A549 (cell line): ENCODE measurements at regions not wholly inside any gene's neighbourhood (a gene's known extent, or its start where the extent isn't known, plus 50 kb on each side); places are given as distances from the start of the nearest gene placed in this dataset.

Experiments
- ATAC-seq, 2 experiments: fragments of 200-7000 bp in 1 of 2; fragments of >200 bp in 1 of 2; cut with Nextera tagmentation in 1 of 2; cut with Tn5 transposase in 1 of 2; 3 replicates each; pipeline versions ENCODE4 v1.8.0 to v1.9.1; 2018 to 2020; ENCODE audit warnings: mild to moderate bottlenecking in 1 of 2, moderate library complexity in 1 of 2
- CTCF ChIA-PET: fragments of 300-600 bp; sonication (Branson Sonifier 250); formaldehyde crosslinking; extraction: SDS; loops from one replicate; lab custom pipeline; 2021; ENCODE audit warnings: antibody characterized with exemption, inconsistent platforms; lab: Yijun Ruan, JAX
- POLR2A ChIA-PET: fragments of 350-600 bp; formaldehyde crosslinking; extraction: SDS; loops from one replicate; lab custom pipeline; 2021; ENCODE audit warnings: antibody characterized with exemption, inconsistent platforms; lab: Yijun Ruan, JAX
- DNase-seq, 2 experiments: peaks; one replicate each; pipeline versions ENCODE4 v3.0.0 to v3.0.0-alpha.2; 2011 to 2016; ENCODE audit warnings: low read depth in 1 of 2, low spot score in 1 of 2
- FAIRE-seq: peaks from 2 replicates; lab custom pipeline; 2011; peaks lifted over from hg19 to GRCh38; lab: Jason Lieb, UNC
- H3K27ac ChIP-seq, 2 experiments: fragments of >200 bp; sonication (Bioruptor Twin); formaldehyde crosslinking; 3 replicates each; pipeline ENCODE4 v1.5.1; 2016 to 2017
- H3K4me1 ChIP-seq: fragments of >200 bp; sonication (Bioruptor Twin); formaldehyde crosslinking; 3 replicates; pipeline ENCODE4 v1.6.1; 2016
- H3K4me2 ChIP-seq: fragments of >200 bp; sonication (Bioruptor Twin); formaldehyde crosslinking; 3 replicates; pipeline ENCODE4 v1.6.1; 2016
- H3K4me3 ChIP-seq: fragments of >200 bp; sonication (Bioruptor Twin); formaldehyde crosslinking; 3 replicates; pipeline ENCODE4 v1.5.1; 2016
- H3K9me3 ChIP-seq: fragments of >200 bp; sonication (Bioruptor Twin); formaldehyde crosslinking; 3 replicates; pipeline ENCODE4 v1.6.1; 2016
- ATOH8 ChIP-seq: fragments of 250-450 bp; sonication (Bioruptor Pico); IDR thresholded peaks from 2 replicates; pipeline ENCODE4 v1.5.0; 2020; ENCODE audit warnings: low read depth, mild to moderate bottlenecking, moderate library complexity
- BCL3 ChIP-seq: fragments of >200 bp; sonication (Bioruptor Twin); formaldehyde crosslinking; IDR thresholded peaks from 3 replicates; pipeline ENCODE4 v1.6.1; 2016
- CBX2 ChIP-seq: fragments of 200-600 bp; sonication (generic); IDR thresholded peaks from 2 replicates; pipeline ENCODE4 v1.6.1; 2016; ENCODE audit warnings: low read depth, mild to moderate bottlenecking, borderline replicate concordance
- CBX8 ChIP-seq: fragments of 200-600 bp; sonication (generic); IDR thresholded peaks from 2 replicates; pipeline ENCODE4 v1.6.1; 2016
- CHD2 ChIP-seq: fragments of 150-350 bp; IDR thresholded peaks from 2 replicates; pipeline ENCODE4 v1.6.1; 2014; ENCODE audit warnings: low read length; ENCODE audit not compliant: partially characterized antibody
- E2F6 ChIP-seq: IDR thresholded peaks from 2 replicates; pipeline ENCODE4 v1.6.1; 2012; ENCODE audit warnings: low read depth, borderline replicate concordance
- EHMT2 ChIP-seq: fragments of 200-600 bp; sonication (generic); IDR thresholded peaks from 2 replicates; pipeline ENCODE4 v1.6.1; 2016; ENCODE audit warnings: antibody characterized with exemption, low read depth, mild to moderate bottlenecking, moderate library complexity
- EP300 ChIP-seq, 2 experiments: fragments of >200 bp; sonication (Bioruptor Twin); formaldehyde crosslinking; IDR thresholded peaks; 2 replicates in 1 of 2; 3 replicates in 1 of 2; pipeline ENCODE4 v1.6.1; 2016 to 2017
- FOXS1 ChIP-seq: fragments of 250-450 bp; sonication (Bioruptor Pico); IDR thresholded peaks from 2 replicates; pipeline ENCODE4 v1.5.0; 2020; ENCODE audit warnings: mild to moderate bottlenecking, moderate library complexity
- GATA3 ChIP-seq: IDR thresholded peaks from 2 replicates; pipeline ENCODE4 v1.6.1; 2012; ENCODE audit warnings: borderline replicate concordance
- HES2 ChIP-seq: fragments of >200 bp; sonication (Bioruptor Twin); formaldehyde crosslinking; IDR thresholded peaks from 2 replicates; pipeline ENCODE4 v1.6.1; 2016
- JUN ChIP-seq, 2 experiments: fragments of >200 bp; sonication (Bioruptor Twin); formaldehyde crosslinking; IDR thresholded peaks; 2 replicates in 1 of 2; 3 replicates in 1 of 2; pipeline ENCODE4 v1.6.1; 2016 to 2017
- KDM1A ChIP-seq: fragments of 200-600 bp; sonication (generic); IDR thresholded peaks from 2 replicates; pipeline ENCODE4 v1.6.1; 2016; ENCODE audit warnings: low read depth, mild to moderate bottlenecking
- MAX ChIP-seq: IDR thresholded peaks from 2 replicates; pipeline ENCODE4 v1.6.1; 2012
- MAZ ChIP-seq: fragments of 150-350 bp; IDR thresholded peaks from 2 replicates; pipeline ENCODE4 v1.6.1; 2014; ENCODE audit warnings: antibody characterized with exemption, low read depth, low read length, borderline replicate concordance
- MYC ChIP-seq: IDR thresholded peaks from 2 replicates; pipeline ENCODE4 v1.6.1; 2012; ENCODE audit warnings: mild to moderate bottlenecking, inconsistent platforms, low read length, improper control_type of control experiment, borderline replicate concordance
- NPAS2 ChIP-seq: fragments of 250-450 bp; sonication (Bioruptor Pico); IDR thresholded peaks from 2 replicates; pipeline ENCODE4 v1.8.0; 2022; ENCODE audit warnings: mild to moderate bottlenecking, moderate library complexity, borderline replicate concordance
- PHF8 ChIP-seq: fragments of 200-600 bp; sonication (generic); IDR thresholded peaks from 2 replicates; pipeline ENCODE4 v1.6.1; 2016; ENCODE audit warnings: low read depth, mild to moderate bottlenecking, antibody characterized with exemption, moderate library complexity, borderline replicate concordance
- POLR2A ChIP-seq: IDR thresholded peaks from 2 replicates; pipeline ENCODE4 v1.6.1; 2012; ENCODE audit warnings: mild to moderate bottlenecking, low read length
- RAD21 ChIP-seq, 2 experiments: fragments of >200 bp in 1 of 2; sonication (Bioruptor Twin) in 1 of 2; formaldehyde crosslinking in 1 of 2; IDR thresholded peaks in 1 of 2; conservative IDR thresholded peaks in 1 of 2; 2 replicates in 1 of 2; 3 replicates in 1 of 2; pipeline ENCODE4 v1.6.1; 2012 to 2018; ENCODE audit warnings: inconsistent platforms in 1 of 2
- RFX5 ChIP-seq: fragments of 450-650 bp; IDR thresholded peaks from 2 replicates; pipeline ENCODE4 v1.7.1; 2014; ENCODE audit warnings: antibody characterized with exemption, mild to moderate bottlenecking, moderate library complexity
- SMC3 ChIP-seq: fragments of >200 bp; sonication (Bioruptor Twin); formaldehyde crosslinking; IDR thresholded peaks from 3 replicates; pipeline ENCODE4 v1.6.1; 2018; ENCODE audit warnings: inconsistent platforms
- SREBF2 ChIP-seq: fragments of 450-650 bp; IDR thresholded peaks from 2 replicates; pipeline ENCODE4 v1.6.1; 2014; ENCODE audit warnings: mild to moderate bottlenecking, moderate library complexity
- TP53 ChIP-seq: fragments of 250-450 bp; sonication (Bioruptor Pico); IDR thresholded peaks from 2 replicates; pipeline ENCODE4 v1.5.0; 2021; ENCODE audit warnings: mild to moderate bottlenecking, moderate library complexity
- ZC3H11A ChIP-seq: fragments of 450-650 bp; IDR thresholded peaks from 2 replicates; pipeline ENCODE4 v1.6.1; 2014; ENCODE audit warnings: antibody characterized with exemption, mild to moderate bottlenecking
- ZNF302 ChIP-seq: fragments of 250-450 bp; sonication (Bioruptor Pico); IDR thresholded peaks from 2 replicates; pipeline ENCODE4 v1.9.0; 2021; ENCODE audit warnings: inconsistent platforms, mild to moderate bottlenecking, moderate library complexity
- ZSCAN20 ChIP-seq: fragments of 250-450 bp; sonication (Bioruptor Pico); IDR thresholded peaks from 2 replicates; pipeline ENCODE4 v1.8.0; 2022; ENCODE audit warnings: mild to moderate bottlenecking, moderate library complexity
- WGBS: methylation state at CpG from one replicate; pipeline ENCODE4 v1.1.6; 2017; ENCODE audit errors: missing lambda C conversion rate; 5-methylcytosine and 5-hydroxymethylcytosine counted together

GRCh38 chr1:54488779-54489626 is 59.0 kb upstream of the ACOT11 start (continued):
- TF ChIP-seq ATOH8 (no peak), KDM1A (no peak), NPAS2 (CRISPR knock-in tag) (no peak), RFX5 (no peak), ZSCAN20 (no peak), ZC3H11A (no peak), CHD2 (no peak), RAD21 (conservative IDR thresholded peaks at IDR 0.05 in 1 of 2, IDR thresholded peaks at IDR 0.05 in 1 of 2) (peak; percentile 75 to 96)
- TF ChIP-seq, all 56 proteins: peak for 4

- Histone ChIP-seq H3K4me3 (peak overlapping the region; percentile 61), H3K9me3 (no peaks in the 10 kb centered on the region), H3K27ac (peak overlapping the region; percentile 84 to 99), H3K4me2 (peak overlapping the region; percentile 77), H3K4me1 (peaks cover 10% of the 10 kb centered on the region)
- POLR2A ChIA-PET = interaction anchor here (1.2 to 1.8 kb wide), 4 partner anchors 80 to 288 kb away, joined by 4 to 14 read pairs (median 4); partner anchors contain the start of genes CYB5RL, MRPL37 and SSBP3
- DNase-seq (peak; percentile 69 to 87), FAIRE-seq (no peak), ATAC-seq (peak; percentile 75 to 76)
- CTCF ChIA-PET = interaction anchor here (0.7 to 3.1 kb wide), 8 partner anchors 17 to 918 kb away, joined by 3 to 36 read pairs (median 4); partner anchors contain the start of gene SSBP3
- WGBS = under 1% methylated on average over 18 of the region's 62 CpGs
- TF ChIP-seq MAX = peak; percentile 76
- TF ChIP-seq POLR2A = no peak; the same call in 1 of the 2 replicates
- no peak for TF ChIP-seq CBX2
- 0 out of 2 replicates have a peak, but pooled peaks have one; percentile 0 for TF ChIP-seq PHF8
- TF ChIP-seq E2F6 = peak; percentile 67; the same call in 1 of the 2 replicates
- 0 out of 3 replicates have a peak, but pooled peaks have one; percentile 28 for TF ChIP-seq BCL3
- peak; percentile 62 for TF ChIP-seq SMC3
- no peak for TF ChIP-seq ZNF302 (CRISPR knock-in tag)
- TF ChIP-seq CHD2 = peak; percentile 32
- TF ChIP-seq JUN (IDR thresholded peaks at IDR 0.05) = peak; percentile 66 to 70; a peak in 4 of 5 replicates
- TF ChIP-seq MAZ = 0 out of 2 replicates have a peak, but pooled peaks have one; percentile 46
- no peak for TF ChIP-seq MYC
- TF ChIP-seq FOXS1 (CRISPR knock-in tag) = no peak
- no peak for TF ChIP-seq EHMT2
- no peak for TF ChIP-seq CBX8
- TF ChIP-seq RAD21 (conservative IDR thresholded peaks at IDR 0.05 in 1 of 2, IDR thresholded peaks at IDR 0.05 in 1 of 2) = peak in 1 of 2 experiments; percentile 46; a peak in 3 of 5 replicates
- peak in 1 of 2 experiments; percentile 43; a peak in 1 of 5 replicates for TF ChIP-seq EP300 (IDR thresholded peaks at IDR 0.05)
- TF ChIP-seq GATA3 = no peak
- no peak for TF ChIP-seq SREBF2
- TF ChIP-seq TP53 (CRISPR knock-in tag) = 0 out of 2 replicates have a peak, but pooled peaks have one; percentile 19
- TF ChIP-seq HES2 = no peak
These were observed 59.8 kb upstream of the ACOT11 start for GRCh38 chr1:54488065-54488750.
